Non-pigmented ciliary epithelial cell (primary cell): ENCODE measurements at regions not wholly inside any gene's neighbourhood (a gene's known extent, or its start where the extent isn't known, plus 50 kb on each side); places are given as distances from the start of the nearest gene placed in this dataset.
"Not testable (repeated sequence)": the region's sequence is repeated elsewhere in the genome, so short reads cannot be mapped to it uniquely, and the experiment has no call there.

Source experiments
- DNase-seq: peaks from one replicate; pipeline ENCODE4 v3.0.0-alpha.2; 2010; ENCODE audit warnings: low read depth

GRCh38 chr10:8602821-8603220, 548.3 kb downstream of the GATA3 start:
- DNase-seq: no peak

GRCh38 chr10:8614054-8614565, 559.6 kb downstream of the GATA3 start:
- no peak for DNase-seq

- DNase-seq: no peak
Measured at GRCh38 chr10:8615118-8615517, 560.6 kb downstream of the GATA3 start.

- no peak for DNase-seq
Measured at GRCh38 chr10:8616166-8616565, 561.7 kb downstream of the GATA3 start.

- DNase-seq: no peak
Measured at GRCh38 chr10:8617792-8618191, 563.3 kb downstream of the GATA3 start.

GRCh38 chr10:8618834-8619233, 564.3 kb downstream of the GATA3 start:
- DNase-seq: no peak

GRCh38 chr10:8628351-8628750, 573.9 kb downstream of the GATA3 start:
- no peak for DNase-seq

DNA sequence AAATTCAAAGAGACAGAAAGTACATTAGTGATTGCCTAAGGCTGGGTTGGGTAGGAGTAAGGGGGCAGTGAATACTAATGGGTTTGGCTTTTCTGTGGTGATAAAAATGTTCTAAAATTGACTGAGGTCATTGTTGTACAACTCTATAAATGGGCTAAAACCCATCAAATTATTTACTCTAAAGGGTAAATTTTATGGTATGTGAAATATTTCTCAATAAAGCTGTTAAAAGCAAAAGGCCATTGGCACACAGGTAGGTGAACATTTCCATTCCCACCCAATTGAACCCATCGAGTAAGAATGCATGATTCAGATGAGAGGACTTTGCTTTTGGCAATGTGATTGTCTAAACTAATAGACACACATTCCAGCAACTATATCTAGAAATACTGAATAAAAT, 579.4 kb downstream of the GATA3 start:
- no peak for DNase-seq

GRCh38 chr10:8636371-8636770, 581.9 kb downstream of the GATA3 start:
- no peak for DNase-seq

- no peak for DNase-seq
Measured at GRCh38 chr10:8637640-8638039, 583.2 kb downstream of the GATA3 start.

- DNase-seq: no peak
Measured at GRCh38 chr10:8638088-8638672, 583.7 kb downstream of the GATA3 start.

- no peak for DNase-seq
Measured at GRCh38 chr10:8639486-8640185, 585.1 kb downstream of the GATA3 start.

- no peak for DNase-seq
Measured at GRCh38 chr10:8640301-8640700, 585.8 kb downstream of the GATA3 start.

GRCh38 chr10:8640878-8641277, 586.4 kb downstream of the GATA3 start:
- no peak for DNase-seq

GRCh38 chr10:8656261-8656660, 601.8 kb downstream of the GATA3 start:
- no peak for DNase-seq

- no peak for DNase-seq
Measured at GRCh38 chr10:8659982-8660381, 605.5 kb downstream of the GATA3 start.

DNA sequence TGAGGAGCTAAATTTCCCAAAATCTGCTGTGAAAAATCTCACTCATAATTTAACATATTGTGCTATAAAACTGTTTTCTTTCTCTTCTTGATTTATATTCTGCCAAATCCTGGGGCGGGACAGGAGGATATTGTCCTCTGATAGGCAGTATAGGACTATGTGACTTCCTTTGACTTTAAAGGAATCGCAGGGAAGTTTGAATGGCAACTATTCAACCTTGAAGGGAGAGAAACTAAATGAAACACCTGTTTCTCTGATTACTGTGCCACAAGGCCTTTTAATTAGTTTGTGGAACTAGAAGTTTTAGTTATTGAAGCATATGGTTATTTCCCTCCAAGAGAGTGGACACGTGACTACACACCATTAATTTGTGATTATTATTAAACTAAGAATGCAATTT, 607.4 kb downstream of the GATA3 start:
- DNase-seq: no peak

- DNase-seq: no peak
Measured at GRCh38 chr10:8663131-8663530, 608.6 kb downstream of the GATA3 start.

GRCh38 chr10:8665322-8665721, 610.8 kb downstream of the GATA3 start:
- DNase-seq: no peak

DNA sequence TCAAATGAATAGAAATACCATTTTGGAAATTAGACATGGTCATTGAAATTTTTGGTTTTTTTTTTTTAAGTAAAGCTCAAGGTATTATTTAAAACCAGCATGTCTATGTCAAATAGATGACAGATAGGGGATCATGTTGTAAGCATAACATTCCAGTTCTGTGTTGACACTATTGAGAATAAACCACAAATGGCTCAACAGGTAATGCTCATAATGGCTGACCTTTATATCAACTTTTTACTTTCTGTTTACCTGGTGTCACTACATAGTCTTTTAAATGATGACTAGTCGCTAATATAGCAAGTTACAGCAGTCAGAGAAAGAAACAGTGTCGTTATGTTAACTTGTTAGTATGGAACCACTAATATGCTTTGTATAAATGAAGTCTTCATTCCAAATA, 616.0 kb downstream of the GATA3 start:
- no peak for DNase-seq

DNA sequence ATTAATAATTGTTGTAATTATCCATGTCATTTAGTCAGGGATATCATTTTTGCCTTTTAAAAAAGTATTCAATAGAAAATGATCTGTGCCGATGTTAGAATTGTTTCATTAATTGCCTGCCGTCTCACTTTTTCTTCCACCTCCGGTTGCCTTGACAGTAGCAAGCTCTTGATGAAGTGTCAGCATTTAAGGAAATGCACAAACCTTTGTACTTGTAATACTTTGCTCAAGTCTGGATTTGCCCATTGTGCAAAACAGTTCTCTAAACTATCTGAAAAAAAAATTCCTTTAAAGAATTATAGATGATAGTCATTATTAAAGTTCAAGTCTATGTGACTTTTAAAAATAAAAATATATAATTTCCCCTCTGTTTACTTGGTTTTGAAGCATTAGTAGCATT, 619.7 kb downstream of the GATA3 start:
- DNase-seq: no peak

GRCh38 chr10:8677642-8678041, 623.2 kb downstream of the GATA3 start:
- DNase-seq: no peak

GRCh38 chr10:8684916-8685315, 630.4 kb downstream of the GATA3 start:
- DNase-seq: not testable (repeated sequence)

DNA sequence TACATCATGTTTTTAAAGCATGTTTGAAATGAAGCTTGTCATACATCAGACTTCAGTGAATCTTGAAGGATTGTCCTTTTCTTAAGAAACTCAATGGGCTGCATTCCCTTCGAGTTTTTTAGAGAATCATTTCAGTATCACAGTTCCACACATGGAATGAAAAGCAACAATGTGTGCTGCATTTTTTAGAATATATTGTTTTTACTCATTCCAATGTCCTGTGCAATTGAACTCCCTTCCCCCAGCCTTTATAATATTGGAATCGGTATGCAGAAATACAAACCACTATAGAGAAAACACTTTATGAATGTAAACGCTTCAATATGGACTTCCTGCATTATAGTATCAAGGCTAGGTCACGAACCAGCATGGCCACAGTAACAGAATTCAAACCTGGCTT, 634.4 kb downstream of the GATA3 start:
- no peak for DNase-seq
